Aorta (tissue), 5 donors: ENCODE measurements at regions not wholly inside any gene's neighbourhood (a gene's known extent, or its start where the extent isn't known, plus 50 kb on each side); places are given as distances from the start of the nearest gene placed in this dataset.

Experiments
- ATAC-seq: fragments of 200-7000 bp; cut with Tn5 transposase; one replicate; pipeline ENCODE4 v1.9.1; 2022; ENCODE audit warnings: moderate library complexity; ENCODE audit not compliant: low FRiP score
- DNase-seq, 2 donors: peaks; one replicate each; pipeline ENCODE4 v3.0.0-alpha.2; 2020
- H3K27ac ChIP-seq, 2 donors: one replicate each; pipeline ENCODE4 v1.5.1; 2013; ENCODE audit warnings: low read length in 2 of 2, mild to moderate bottlenecking in 2 of 2, moderate library complexity in 2 of 2, control low read depth in 1 of 2, inconsistent platforms in 1 of 2, low read depth in 1 of 2
- H3K27me3 ChIP-seq, 2 donors: one replicate each; pipeline ENCODE4 v1.6.1; 2013; ENCODE audit warnings: control low read depth in 1 of 2, low read length in 1 of 2, mild to moderate bottlenecking in 1 of 2, moderate library complexity in 1 of 2; ENCODE audit not compliant: insufficient read depth in 2 of 2, control insufficient read depth in 1 of 2
- H3K36me3 ChIP-seq, 2 donors: one replicate each; pipeline ENCODE4 v1.6.1; 2013; ENCODE audit warnings: control low read depth in 1 of 2, low read length in 1 of 2, mild to moderate bottlenecking in 1 of 2; ENCODE audit not compliant: insufficient read depth in 2 of 2, control insufficient read depth in 1 of 2
- H3K4me1 ChIP-seq, 2 donors: one replicate each; pipeline ENCODE4 v1.6.1; 2013; ENCODE audit warnings: low read length in 2 of 2, control low read depth in 1 of 2, mild to moderate bottlenecking in 1 of 2, moderate library complexity in 1 of 2; ENCODE audit not compliant: insufficient read depth in 2 of 2, control insufficient read depth in 1 of 2
- H3K4me3 ChIP-seq, 2 donors: one replicate each; pipeline ENCODE4 v1.5.1; 2013; ENCODE audit warnings: low read length in 2 of 2, control low read depth in 1 of 2, mild to moderate bottlenecking in 1 of 2
- H3K9me3 ChIP-seq: one replicate; pipeline ENCODE4 v1.6.1; 2013; ENCODE audit warnings: mild to moderate bottlenecking, low read length; ENCODE audit not compliant: control insufficient read depth
- WGBS, 2 donors: extraction: QIAGEN DNeasy Blood & Tissue Kit; methylation state at CpG; one replicate each; pipeline ENCODE4 v1.1.7; 2013; 5-methylcytosine and 5-hydroxymethylcytosine counted together
- intact Hi-C, 2 donors: fragments of 100-400 bp; cut with DNase I; formaldehyde crosslinking; loops; one replicate each; pipeline versions ENCODE4 v1.14.2 to v1.15.0; 2022
- donor health status: healthy with polysubstance abuse.
- donor health status: Bipolar disorder and iron deficiency.
- donor health status: DM: no; HTN: no; CAD: no.
- donor health status: DM: no; HTN: no; CAD: no.
- donor health status: DM: yes; HTN: yes; CAD: no.

DNA sequence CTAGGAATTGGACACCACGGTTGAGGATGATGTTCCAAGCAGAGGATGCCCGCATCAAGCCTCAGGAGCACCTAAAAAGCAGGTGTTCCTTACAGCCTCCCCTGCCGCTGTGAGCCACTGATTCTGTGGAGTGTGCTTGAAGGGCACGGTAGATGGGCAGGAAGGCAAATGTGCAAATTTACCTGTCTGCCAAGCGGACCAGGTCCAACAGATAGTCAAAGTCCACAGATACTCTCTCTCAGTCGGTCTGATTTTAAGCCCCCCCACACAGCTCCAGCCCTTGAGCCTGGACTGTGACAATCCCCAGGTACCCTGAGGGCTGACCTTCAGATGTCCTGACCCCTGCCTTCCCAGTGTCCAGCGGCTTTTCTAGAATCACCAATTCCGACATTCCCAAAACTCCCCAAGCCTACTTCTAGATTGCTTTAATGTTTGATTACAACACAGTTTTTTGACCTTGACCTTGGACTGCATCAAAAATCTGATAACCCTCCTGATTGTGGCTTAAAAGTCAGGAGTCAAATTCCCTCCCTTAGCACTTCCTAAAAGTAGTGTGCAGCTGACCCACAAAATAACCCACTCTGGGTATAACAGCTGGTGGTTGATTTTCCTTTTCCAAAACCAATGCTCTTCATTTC is 208.8 kb upstream of the NCKAP5 start:
- ATAC-seq, result no peak
- WGBS, 2 donors, result 95% methylated on average over 8 of the region's 8 CpGs
- intact Hi-C loops, result loop anchor here in 1 of 2 donors (10.0 kb wide), 1 partner anchor 192 kb away; no protein-coding TSS in a partner anchor

GRCh38 chr2:133777574-133777960 is 209.3 kb upstream of the NCKAP5 start:
- Histone ChIP-seq H3K9me3 (no peaks in the 10 kb centered on the region), H3K27ac (no peak overlapping the region), H3K4me1 (peaks cover 0 to 3% of the 10 kb centered on the region in 2 donors), H3K27me3 (no peaks in the 10 kb centered on the region), H3K36me3 (no peaks in the 10 kb centered on the region), H3K4me3 (no peak overlapping the region)
- intact Hi-C loops, result loop anchor here in 1 of 2 donors (10.0 kb wide), 1 partner anchor 193 kb away; no protein-coding TSS in a partner anchor
- no peak for DNase-seq
- WGBS, 2 donors, result 80 to 90% methylated on average over 7 of the region's 7 CpGs
- ATAC-seq, result no peak

More for the DNA sequence above, 208.8 kb upstream of the NCKAP5 start:
- DNase-seq, result no peak
- H3K27me3 ChIP-seq, result no peaks in the 10 kb centered on the region
- H3K4me1 ChIP-seq, result peaks cover 0 to 3% of the 10 kb centered on the region in 2 donors
- H3K36me3 ChIP-seq, result no peaks in the 10 kb centered on the region
- no peak overlapping the region for H3K27ac ChIP-seq
- H3K9me3 ChIP-seq, result no peaks in the 10 kb centered on the region
- no peak overlapping the region for H3K4me3 ChIP-seq

GRCh38 chr2:133780099-133780996 is 212.1 kb upstream of the NCKAP5 start:
- DNase-seq (no peak), ATAC-seq (peak; percentile 70)
- WGBS, 2 donors, result 52 to 54% methylated on average over 12 of the region's 12 CpGs
- H3K4me3 ChIP-seq, result no peak overlapping the region
- no peaks in the 10 kb centered on the region for H3K4me1 ChIP-seq
- no peaks in the 10 kb centered on the region for H3K9me3 ChIP-seq
- H3K27ac ChIP-seq, result no peak overlapping the region
- H3K36me3 ChIP-seq, result no peaks in the 10 kb centered on the region
- intact Hi-C loops, result loop anchor here in 1 of 2 donors (5.0 to 10.0 kb wide), 2 partner anchors 64 to 263 kb away; no protein-coding TSS in a partner anchor
- no peaks in the 10 kb centered on the region for H3K27me3 ChIP-seq

DNA sequence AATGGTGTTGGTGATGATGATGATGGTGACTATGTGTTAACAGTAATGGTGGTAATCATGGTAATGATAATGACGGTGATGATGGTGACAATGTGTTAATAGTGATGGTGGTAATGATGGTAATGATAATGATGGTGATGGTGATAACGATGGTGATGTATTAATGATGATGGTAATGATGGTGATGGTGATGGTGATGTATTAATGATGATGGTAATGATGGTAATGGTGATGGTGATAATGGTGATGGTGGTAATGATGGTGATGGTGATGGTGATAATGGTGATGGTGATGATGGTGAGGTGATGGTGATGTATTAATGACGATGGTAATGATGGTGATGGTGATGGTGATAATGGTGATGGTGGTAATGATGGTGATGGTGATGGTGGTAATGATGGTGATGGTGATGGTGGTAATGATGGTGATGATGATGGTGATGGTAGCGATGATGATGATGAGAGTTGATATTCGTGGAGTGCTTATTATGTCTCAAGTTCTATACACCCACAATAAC is 212.8 kb upstream of the NCKAP5 start:
- intact Hi-C loops, result loop anchor here in 1 of 2 donors (5.0 to 10.0 kb wide), 2 partner anchors 64 to 264 kb away; no protein-coding TSS in a partner anchor
- no peak for ATAC-seq
- Histone ChIP-seq H3K27ac (no peak overlapping the region), H3K9me3 (no peaks in the 10 kb centered on the region), H3K4me1 (no peaks in the 10 kb centered on the region), H3K4me3 (no peak overlapping the region), H3K36me3 (no peaks in the 10 kb centered on the region), H3K27me3 (no peaks in the 10 kb centered on the region)
- 89 to 91% methylated on average over 5 of the region's 5 CpGs for WGBS, 2 donors
- DNase-seq, result no peak

- intact Hi-C loops, result loop anchor here in 1 of 2 donors (10.0 kb wide), 1 partner anchor 58 kb away; no protein-coding TSS in a partner anchor
- DNase-seq, result no peak
- ATAC-seq, result no peak
These were observed 218.9 kb upstream of the NCKAP5 start for GRCh38 chr2:133787207-133787606.

DNA sequence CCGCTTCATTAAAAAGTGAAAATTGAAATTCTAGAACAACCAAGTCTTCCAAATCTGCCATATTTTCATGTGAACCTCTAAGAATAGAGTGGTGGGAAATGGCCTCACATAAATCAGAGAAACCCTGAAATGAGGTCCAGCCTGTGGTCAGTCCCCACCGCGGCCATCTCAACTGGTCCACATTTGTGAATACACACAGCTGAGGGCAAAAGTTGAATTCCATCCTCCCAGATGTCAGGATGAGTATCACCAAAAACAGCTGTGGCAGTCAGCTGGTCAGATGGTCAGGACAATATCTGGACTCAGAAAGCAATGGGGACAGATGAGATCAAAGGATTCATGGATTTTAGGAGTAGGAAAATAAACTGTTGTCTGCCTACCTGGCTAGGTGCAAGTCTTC is 219.4 kb upstream of the NCKAP5 start:
- Histone ChIP-seq H3K36me3 (no peaks in the 10 kb centered on the region), H3K27ac (no peak overlapping the region), H3K9me3 (no peaks in the 10 kb centered on the region), H3K4me1 (no peaks in the 10 kb centered on the region), H3K4me3 (no peak overlapping the region), H3K27me3 (no peaks in the 10 kb centered on the region)
- WGBS, 2 donors, result 93 to 96% methylated on average over 3 of the region's 3 CpGs
- DNase-seq (no peak), ATAC-seq (no peak)
- intact Hi-C loops, result loop anchor here in 1 of 2 donors (10.0 kb wide), 1 partner anchor 57 kb away; no protein-coding TSS in a partner anchor

More at GRCh38 chr2:133787207-133787606, 218.9 kb upstream of the NCKAP5 start:
- H3K36me3 ChIP-seq, result no peaks in the 10 kb centered on the region
- no peaks in the 10 kb centered on the region for H3K9me3 ChIP-seq
- no peaks in the 10 kb centered on the region for H3K4me1 ChIP-seq
- no peak overlapping the region for H3K4me3 ChIP-seq
- H3K27ac ChIP-seq, result no peak overlapping the region
- H3K27me3 ChIP-seq, result no peaks in the 10 kb centered on the region

- Histone ChIP-seq H3K9me3 (no peaks in the 10 kb centered on the region), H3K4me3 (no peak overlapping the region), H3K27me3 (no peaks in the 10 kb centered on the region), H3K4me1 (no peaks in the 10 kb centered on the region), H3K36me3 (no peaks in the 10 kb centered on the region), H3K27ac (no peak overlapping the region)
- ATAC-seq, result no peak
- no peak for DNase-seq
- intact Hi-C loops, result loop anchor here in 1 of 2 donors (10.0 kb wide), 1 partner anchor 56 kb away; no protein-coding TSS in a partner anchor
- 24 to 57% methylated on average over 1 of the region's 1 CpG for WGBS, 2 donors
These were observed 220.1 kb upstream of the NCKAP5 start for GRCh38 chr2:133788386-133788785.

- H3K9me3 ChIP-seq, result no peaks in the 10 kb centered on the region
- H3K27me3 ChIP-seq, result peaks cover 0 to 1% of the 10 kb centered on the region in 2 donors
- intact Hi-C loops, result loop anchor here in 1 of 2 donors (10.0 kb wide), 1 partner anchor 55 kb away; no protein-coding TSS in a partner anchor
- no peak overlapping the region for H3K4me3 ChIP-seq
- no peak overlapping the region for H3K27ac ChIP-seq
- DNase-seq, result no peak
- ATAC-seq, result no peak
- no peaks in the 10 kb centered on the region for H3K4me1 ChIP-seq
- 44 to 50% methylated on average over 4 of the region's 4 CpGs for whole genome bisulfite sequencing, 2 donors
- H3K36me3 ChIP-seq, result no peaks in the 10 kb centered on the region
These were observed 221.5 kb upstream of the NCKAP5 start for GRCh38 chr2:133789743-133790142.
